GM18508 (cell line): ENCODE measurements at regions not wholly inside any gene's neighbourhood (a gene's known extent, or its start where the extent isn't known, plus 50 kb on each side); places are given as distances from the start of the nearest gene placed in this dataset.
"Not testable (repeated sequence)": the region's sequence is repeated elsewhere in the genome, so short reads cannot be mapped to it uniquely, and the experiment has no call there.

ENCODE experiments used
- ATAC-seq: cut with Tn5 transposase; IDR thresholded peaks from one replicate; pipeline ENCODE4 v1.9.1; 2021; ENCODE audit warnings: moderate number of reproducible peaks; ENCODE audit not compliant: insufficient read depth, unreplicated experiment

DNA sequence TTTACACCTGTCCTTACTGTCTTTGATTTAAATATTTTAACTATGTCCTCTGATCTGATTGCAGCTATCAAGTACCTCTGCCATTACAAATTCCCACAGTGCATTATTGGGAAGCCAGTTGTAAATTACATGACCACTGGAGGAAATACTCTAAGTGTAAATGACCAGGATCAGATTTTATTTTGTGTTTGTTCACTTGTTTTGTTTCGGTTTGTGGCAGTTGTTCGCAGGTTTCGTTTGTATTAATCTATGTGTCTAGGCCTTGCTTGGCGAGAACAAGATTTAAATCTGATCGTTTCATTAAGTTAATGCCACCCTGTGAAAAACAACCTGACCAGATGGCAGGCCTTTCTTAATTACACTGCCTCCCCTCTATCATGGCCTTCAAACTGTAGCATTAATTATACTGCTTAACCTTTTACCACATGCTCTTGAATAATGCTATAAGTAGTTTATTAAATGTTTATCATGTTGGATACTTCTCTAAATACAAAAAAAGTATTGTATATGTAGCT lies 990.1 kb downstream of the TMTC2 start:
- ATAC-seq = no peak

DNA sequence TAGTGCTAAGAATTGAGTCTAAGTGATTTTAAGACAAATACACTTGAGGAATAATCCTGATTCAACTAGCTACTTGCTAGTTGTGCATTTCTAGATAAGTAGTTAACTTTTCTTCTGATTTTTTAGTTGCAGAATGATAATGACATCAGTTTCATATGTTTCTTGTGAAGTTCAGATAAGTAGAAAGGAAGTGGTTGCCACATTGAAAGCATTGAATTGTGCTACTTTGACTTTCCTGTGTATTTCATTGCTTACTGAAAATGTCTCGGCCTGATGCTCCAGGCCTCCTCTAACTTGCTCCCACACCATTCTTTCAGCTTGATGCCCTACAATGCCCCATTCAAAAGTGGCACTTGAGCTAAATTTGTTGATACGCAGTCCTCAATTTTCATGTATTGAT lies 980.0 kb downstream of the TMTC2 start:
- no peak for ATAC-seq

- no peak for ATAC-seq
Measured at GRCh38 chr12:83665634-83666218, 979.0 kb downstream of the TMTC2 start.

DNA sequence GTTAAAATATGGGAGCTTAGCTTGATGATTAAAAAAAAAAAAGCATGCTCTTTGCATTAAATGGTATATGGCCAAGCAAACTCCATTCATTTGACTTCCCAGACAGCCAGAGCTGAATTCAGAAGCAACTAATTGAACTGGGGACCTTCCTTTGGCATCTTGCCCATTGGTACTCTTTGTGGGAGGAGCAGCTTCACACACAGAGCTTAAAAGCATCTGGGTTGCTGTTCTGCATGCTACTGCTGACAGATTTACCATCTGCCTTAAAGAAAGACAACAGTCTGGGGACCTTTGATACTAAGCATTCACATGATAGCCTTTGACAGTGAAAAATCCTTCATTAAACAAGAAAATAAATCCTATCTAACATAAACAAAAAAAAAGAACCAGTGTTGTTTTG lies 977.9 kb downstream of the TMTC2 start:
- ATAC-seq = no peak

DNA sequence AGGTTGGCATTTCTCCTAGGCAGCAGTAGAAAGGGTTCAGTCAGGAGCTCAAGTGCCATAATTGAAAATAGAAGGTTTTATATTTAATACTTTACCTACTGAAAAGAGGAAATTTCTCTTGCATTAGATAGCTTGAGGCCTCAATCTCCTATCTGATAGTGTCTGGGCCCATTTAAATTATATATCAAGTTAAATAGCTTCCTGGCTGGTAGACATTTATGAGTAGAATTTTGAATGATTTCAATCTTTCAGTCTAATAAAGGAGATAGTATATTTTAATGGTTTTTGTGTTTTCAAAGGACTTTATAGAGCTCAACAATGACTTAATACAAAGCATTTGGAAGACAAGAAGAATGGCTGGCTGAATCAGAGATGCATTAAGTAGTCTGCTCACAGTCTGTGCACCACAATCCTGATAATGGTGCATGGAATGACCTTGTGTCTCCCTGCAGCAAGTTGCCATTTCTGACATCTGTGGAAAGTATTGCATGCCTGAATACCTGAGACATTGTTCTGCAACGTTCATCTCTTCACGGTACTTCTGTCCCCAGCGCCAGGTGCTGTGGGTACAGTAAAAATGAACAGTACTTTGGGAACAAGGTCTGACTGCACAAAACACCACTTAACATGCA lies 974.1 kb downstream of the TMTC2 start:
- ATAC-seq = no peak

DNA sequence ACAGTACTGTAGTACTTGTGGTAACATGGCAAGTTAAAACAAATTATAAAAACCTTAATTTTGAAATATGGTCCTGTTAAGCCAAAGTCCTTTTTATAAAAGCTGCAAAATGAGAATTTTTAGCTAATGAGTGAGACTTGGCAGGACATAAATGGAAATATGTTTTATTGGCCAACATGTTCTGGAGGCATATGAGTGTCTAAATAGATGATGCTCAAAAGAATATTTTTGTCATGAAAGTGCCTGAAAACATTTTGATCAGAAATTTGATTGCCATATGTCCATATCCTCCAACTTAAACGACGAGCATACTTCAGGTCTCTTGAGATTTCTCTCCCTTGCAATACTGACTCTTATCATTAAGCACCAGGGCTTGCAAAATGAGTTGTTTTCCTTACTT lies 972.6 kb downstream of the TMTC2 start:
- no peak for ATAC-seq

- no peak for ATAC-seq
Measured at GRCh38 chr12:83656004-83656403, 969.3 kb downstream of the TMTC2 start.

DNA sequence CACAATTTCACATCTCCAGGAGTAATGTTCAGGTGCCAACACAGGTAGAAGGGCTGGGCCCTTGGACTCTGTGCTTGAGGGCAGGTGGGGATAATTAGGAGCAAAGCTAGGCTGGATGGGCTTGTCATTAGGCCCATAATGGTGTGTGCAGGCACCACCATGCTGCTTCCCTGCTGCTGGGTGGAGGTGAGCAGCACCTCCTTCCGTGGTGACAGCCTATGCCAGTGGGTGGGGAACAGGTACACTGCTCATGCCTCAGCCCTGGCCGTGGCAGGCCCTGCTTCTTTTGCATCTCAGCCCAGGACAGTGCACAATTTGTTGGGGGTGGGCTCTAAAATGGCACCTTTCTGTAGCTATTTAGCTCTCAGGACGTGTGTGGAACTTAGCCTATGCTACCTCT lies 955.5 kb downstream of the TMTC2 start:
- ATAC-seq = no peak

GRCh38 chr12:83641789-83642188 lies 955.1 kb downstream of the TMTC2 start:
- ATAC-seq = no peak

DNA sequence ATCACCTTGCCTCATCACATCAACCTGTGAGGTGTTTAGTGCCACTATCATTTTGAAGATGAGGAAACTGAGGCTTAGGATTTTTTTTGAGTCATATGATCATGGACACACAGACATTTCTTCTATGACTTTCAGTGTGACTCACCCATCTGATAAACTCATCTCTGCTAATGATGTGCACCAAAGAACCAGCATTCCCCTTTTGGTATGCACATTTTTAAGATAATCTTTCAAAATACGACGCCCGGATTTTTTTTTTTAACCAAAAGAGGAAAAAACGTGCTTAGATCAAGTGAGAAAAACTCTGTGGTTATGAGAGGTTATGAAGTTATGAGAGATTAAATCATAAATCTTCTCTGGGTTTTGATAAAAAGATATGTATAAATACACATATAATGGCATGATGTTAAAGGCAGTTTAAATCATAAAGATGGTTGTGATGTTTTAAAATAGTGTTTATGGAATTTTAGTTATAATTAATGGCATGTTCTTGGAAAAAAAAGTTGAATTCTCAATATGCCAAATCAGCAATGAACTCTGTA lies 948.1 kb downstream of the TMTC2 start:
- ATAC-seq = no peak

DNA sequence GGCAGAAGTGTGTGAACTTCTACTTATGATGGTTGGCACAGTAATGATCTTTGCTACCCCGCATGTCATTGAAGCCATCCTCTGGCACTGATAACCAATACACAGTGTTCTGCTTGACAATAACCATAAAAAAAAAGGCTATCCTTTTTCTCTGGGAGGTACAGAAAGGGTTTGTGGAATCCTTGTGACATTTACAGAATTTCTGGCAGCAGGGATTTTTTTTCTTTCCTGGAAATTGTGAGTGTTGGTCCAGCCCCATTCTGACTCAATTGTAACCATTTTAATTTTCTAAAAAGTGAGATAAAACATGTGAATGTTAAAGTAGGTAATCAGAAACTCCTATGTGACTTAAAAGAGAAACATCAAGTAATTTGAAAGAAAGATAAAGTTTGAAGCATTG lies 943.8 kb downstream of the TMTC2 start:
- ATAC-seq = no peak

DNA sequence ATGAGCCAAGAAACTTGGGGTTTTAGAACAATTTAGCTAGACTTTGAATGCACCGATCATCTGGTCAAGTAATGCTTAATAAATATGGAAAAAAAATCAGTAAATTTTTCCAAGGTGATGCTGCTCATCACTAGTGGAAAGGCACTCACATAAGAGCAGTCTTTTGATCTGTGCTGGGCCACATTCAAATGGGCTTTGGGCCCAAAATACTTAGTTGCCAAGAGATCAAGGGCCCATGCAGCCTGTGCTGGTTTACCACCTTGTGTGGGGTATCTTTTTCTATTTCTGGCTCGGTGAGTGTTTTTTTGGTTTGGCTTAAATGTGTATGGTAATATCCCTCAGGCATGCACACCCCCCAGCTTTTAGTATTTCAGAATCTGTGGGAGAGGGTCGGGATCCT lies 943.2 kb downstream of the TMTC2 start:
- ATAC-seq = no peak

DNA sequence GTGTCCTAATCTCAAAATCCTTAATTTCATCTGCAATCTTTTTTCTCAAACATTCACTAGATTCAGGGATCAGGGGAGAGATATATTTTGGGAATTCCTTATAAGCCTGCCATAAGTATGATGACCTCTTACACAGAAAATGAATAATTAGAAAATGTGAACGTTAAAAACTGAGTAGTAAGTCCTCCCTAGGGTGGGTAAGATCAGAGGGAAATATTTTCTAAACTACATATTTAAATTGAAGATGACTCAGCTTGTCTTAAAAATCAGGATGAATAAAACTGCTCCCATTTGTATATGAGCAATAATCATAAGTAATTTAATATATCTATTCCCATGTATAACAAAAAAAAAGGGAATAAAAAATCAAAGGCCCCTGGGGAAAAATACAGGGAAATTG lies 935.5 kb downstream of the TMTC2 start:
- ATAC-seq = no peak

- no peak for ATAC-seq
Measured at GRCh38 chr12:83619973-83620372, 933.3 kb downstream of the TMTC2 start.

DNA sequence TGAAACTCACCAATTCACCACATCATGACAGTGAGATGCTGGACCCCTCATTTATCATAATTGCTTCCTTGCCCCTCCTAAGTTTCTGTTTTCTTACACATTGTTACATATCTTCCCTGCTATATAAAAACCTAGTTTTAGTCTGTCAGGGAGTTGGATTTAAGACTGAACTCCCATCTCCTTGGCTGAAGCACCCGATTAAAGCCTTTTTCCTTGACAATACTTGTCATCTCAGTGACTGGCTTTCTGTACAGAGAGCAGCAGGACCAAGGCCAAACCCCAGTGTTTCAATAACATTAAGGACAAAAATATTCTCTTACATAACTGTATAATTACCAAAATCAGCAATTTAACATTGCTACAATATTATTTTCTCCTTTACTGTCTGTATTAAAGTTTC lies 928.4 kb downstream of the TMTC2 start:
- ATAC-seq = no peak

GRCh38 chr12:83613586-83614110 lies 926.9 kb downstream of the TMTC2 start:
- no peak for ATAC-seq

DNA sequence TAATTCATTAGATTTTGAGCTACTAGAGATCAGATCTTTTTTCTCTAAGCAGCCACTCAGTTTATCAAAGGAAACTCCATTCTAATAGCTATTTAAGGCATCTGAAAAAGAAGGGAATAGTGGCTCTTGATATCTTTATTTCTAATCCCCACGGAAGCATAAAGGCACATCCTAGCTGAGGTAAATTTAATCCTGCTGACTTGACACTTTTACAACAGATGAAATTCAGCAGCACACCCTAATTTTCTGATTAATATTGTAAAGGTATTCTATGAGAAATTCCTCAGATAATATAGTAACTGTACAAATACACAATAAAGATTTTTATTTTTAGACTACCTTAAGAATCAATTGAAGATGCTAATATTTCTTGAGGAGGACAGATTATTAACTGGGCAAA lies 916.4 kb downstream of the TMTC2 start:
- no peak for ATAC-seq

DNA sequence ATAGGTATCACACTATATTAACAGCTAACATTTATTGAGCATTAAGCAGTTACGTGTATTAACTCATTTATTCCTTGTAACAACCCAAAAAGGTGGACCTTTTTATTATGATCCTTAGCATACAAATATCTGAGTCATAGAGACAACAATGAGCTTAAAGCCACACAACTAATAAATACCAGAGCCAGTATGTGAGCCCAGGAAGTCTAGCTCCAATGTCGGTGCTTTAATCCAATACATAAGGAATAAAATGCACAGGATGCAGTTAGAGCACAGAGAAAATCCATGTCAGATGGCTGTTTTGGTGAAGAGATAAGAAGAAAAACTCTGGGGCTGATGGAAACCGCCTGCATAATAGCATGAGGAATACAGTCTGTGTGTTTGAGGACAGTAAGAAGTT lies 888.6 kb downstream of the TMTC2 start:
- ATAC-seq = no peak

DNA sequence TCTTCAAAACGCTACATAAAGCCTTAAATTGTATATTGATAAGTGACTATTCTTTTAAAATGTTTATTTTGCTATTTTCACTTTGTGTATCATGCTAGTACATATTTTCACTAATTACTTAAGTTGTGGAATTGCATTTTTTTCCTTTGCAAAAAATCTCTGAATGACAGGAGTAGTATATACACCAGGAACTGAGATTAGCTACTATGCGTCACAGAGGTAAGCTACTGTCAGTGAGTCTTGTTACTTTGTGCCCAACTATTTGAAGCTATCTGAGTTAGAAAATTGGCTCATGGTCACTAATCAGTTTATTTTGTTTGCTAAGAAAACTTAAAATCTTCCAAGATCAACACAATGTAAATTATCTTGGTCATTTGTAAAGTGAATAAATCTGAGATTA lies 887.4 kb downstream of the TMTC2 start:
- no peak for ATAC-seq

DNA sequence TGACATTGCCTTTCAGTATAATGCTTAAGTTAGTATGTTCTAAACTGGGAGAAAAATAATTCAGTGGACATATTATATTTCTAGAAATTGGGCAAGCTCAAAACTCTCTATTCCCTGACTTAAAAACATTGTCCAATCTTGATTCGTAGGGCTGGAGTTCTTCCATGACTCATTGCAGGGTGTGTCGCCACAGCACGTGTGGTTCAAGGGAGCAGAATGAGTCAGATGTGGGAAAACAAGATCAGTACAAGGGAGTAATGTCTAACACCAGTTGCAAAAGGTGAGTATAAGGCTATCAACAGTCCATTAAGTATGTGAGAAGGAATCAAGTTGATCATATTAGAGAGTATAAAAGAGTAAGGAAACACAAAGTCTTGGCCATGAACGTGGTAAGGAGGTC lies 887.0 kb downstream of the TMTC2 start:
- no peak for ATAC-seq

GRCh38 chr12:83559650-83560049 lies 872.9 kb downstream of the TMTC2 start:
- no peak for ATAC-seq

- not testable (repeated sequence) for ATAC-seq
Measured at GRCh38 chr12:83556040-83556439, 869.3 kb downstream of the TMTC2 start.
